Neural cell (in vitro differentiated cells): ENCODE measurements at regions not wholly inside any gene's neighbourhood (a gene's known extent, or its start where the extent isn't known, plus 50 kb on each side); places are given as distances from the start of the nearest gene placed in this dataset.

Source experiments
- H2AFZ ChIP-seq: fragments of 200-600, 300-800 bp; sonication (generic), shearing (Covaris generic); 2 replicates; pipeline ENCODE4 v1.6.0; 2014; ENCODE audit warnings: low read depth, mild to moderate bottlenecking, antibody characterized with exemption, low read length, moderate library complexity
- H3F3A ChIP-seq: fragments of 200-600 bp; shearing (Covaris generic); 2 replicates; pipeline ENCODE4 v1.6.1; 2016; ENCODE audit warnings: mild to moderate bottlenecking, moderate library complexity, mixed read lengths, antibody characterized with exemption, low read length; ENCODE audit not compliant: insufficient read depth, poor library complexity, severe bottlenecking
- H3K27ac ChIP-seq: fragments of 200-600, 300-800 bp; sonication (generic), shearing (Covaris generic); 2 replicates; pipeline ENCODE4 v1.5.1; 2014; ENCODE audit warnings: mild to moderate bottlenecking, low read length, moderate library complexity
- H3K27me3 ChIP-seq: fragments of 300-800, 200-600 bp; sonication (generic), shearing (Covaris generic); 2 replicates; pipeline ENCODE4 v1.6.0; 2014; ENCODE audit warnings: mild to moderate bottlenecking, low read depth, low read length, moderate library complexity; ENCODE audit not compliant: insufficient read depth
- H3K36me3 ChIP-seq: fragments of 300-800, 200-600 bp; sonication (generic), shearing (Covaris generic); 2 replicates; pipeline ENCODE4 v1.5.1; 2014; ENCODE audit warnings: mild to moderate bottlenecking, antibody characterized with exemption, low read length, moderate library complexity; ENCODE audit not compliant: insufficient read depth
- H3K4me2 ChIP-seq: fragments of 300-800, 200-600 bp; sonication (generic), shearing (Covaris generic); 2 replicates; pipeline ENCODE4 v1.6.0; 2014; ENCODE audit warnings: mild to moderate bottlenecking, low read length
- H3K4me3 ChIP-seq: fragments of 300-800, 200-600 bp; sonication (generic), shearing (Covaris generic); 2 replicates; pipeline ENCODE4 v1.5.1; 2014; ENCODE audit warnings: mild to moderate bottlenecking, low read length, moderate library complexity
- H3K79me2 ChIP-seq: fragments of 200-600 bp; shearing (Covaris generic); replicated peaks from 2 replicates; pipeline ENCODE4 v1.6.0; 2014; ENCODE audit warnings: mild to moderate bottlenecking, low read length, moderate library complexity; ENCODE audit not compliant: insufficient read depth
- H3K9ac ChIP-seq: fragments of 300-800, 200-600 bp; sonication (generic), shearing (Covaris generic); 2 replicates; pipeline ENCODE4 v1.6.1; 2016; ENCODE audit warnings: mild to moderate bottlenecking, low read length, mixed read lengths
- H3K9me2 ChIP-seq: fragments of 200-600 bp; shearing (Covaris generic); 2 replicates; pipeline ENCODE4 v1.6.1; 2016; ENCODE audit warnings: mild to moderate bottlenecking, low read length, mixed read lengths; ENCODE audit not compliant: insufficient read depth
- H3K9me3 ChIP-seq: fragments of 200-600, 300-800 bp; sonication (generic), shearing (Covaris generic); 2 replicates; pipeline ENCODE4 v1.6.1; 2016; ENCODE audit warnings: mild to moderate bottlenecking, mixed run types, low read length, moderate library complexity, mixed read lengths
- H4K20me1 ChIP-seq: fragments of 200-600 bp; shearing (Covaris generic); 2 replicates; pipeline ENCODE4 v1.6.1; 2016; ENCODE audit warnings: mild to moderate bottlenecking, mixed run types; ENCODE audit not compliant: insufficient read depth
- EP300 ChIP-seq: fragments of 450-650 bp; conservative IDR thresholded peaks from 2 replicates; pipeline ENCODE4 v1.6.1; 2014; ENCODE audit warnings: antibody characterized with exemption, mild to moderate bottlenecking, moderate library complexity; ENCODE audit not compliant: poor library complexity, severe bottlenecking
- EZH2 ChIP-seq: fragments of 200-600, 300-800 bp; shearing (Covaris generic), sonication (generic); IDR thresholded peaks from 2 replicates; pipeline ENCODE4 v1.6.1; 2014; ENCODE audit warnings: antibody characterized with exemption, low read length, borderline replicate concordance, mild to moderate bottlenecking; ENCODE audit not compliant: insufficient read depth, poor library complexity, severe bottlenecking
- MXI1 ChIP-seq: fragments of 450-650 bp; conservative IDR thresholded peaks from 2 replicates; pipeline ENCODE4 v1.6.1; 2014; ENCODE audit warnings: antibody characterized with exemption, mild to moderate bottlenecking; ENCODE audit not compliant: poor library complexity, severe bottlenecking
- POLR2AphosphoS5 ChIP-seq: IDR thresholded peaks from 2 replicates; pipeline ENCODE4 v1.6.1; 2012
- RAD21 ChIP-seq: fragments of 450-650 bp; conservative IDR thresholded peaks from 2 replicates; pipeline ENCODE4 v1.6.1; 2014; ENCODE audit warnings: antibody characterized with exemption, mild to moderate bottlenecking, moderate library complexity
- SMC3 ChIP-seq: fragments of 450-650 bp; conservative IDR thresholded peaks from 2 replicates; pipeline ENCODE4 v1.6.1; 2014; ENCODE audit warnings: antibody characterized with exemption, mild to moderate bottlenecking, moderate library complexity; ENCODE audit not compliant: poor library complexity
- TAF1 ChIP-seq: IDR thresholded peaks from 2 replicates; pipeline ENCODE4 v1.6.1; 2012; ENCODE audit warnings: low read depth
- TF ChIP-seq, protein P1 (sequence below): fragments of 450-650 bp; IDR thresholded peaks from 2 replicates; pipeline ENCODE4 v1.5.1; 2014; ENCODE audit warnings: antibody characterized with exemption, mild to moderate bottlenecking, moderate library complexity; ENCODE audit not compliant: poor library complexity, severe bottlenecking
- TF ChIP-seq, protein P2 (sequence below): IDR thresholded peaks from 2 replicates; pipeline ENCODE4 v1.6.1; 2012; ENCODE audit warnings: borderline replicate concordance

DNA sequence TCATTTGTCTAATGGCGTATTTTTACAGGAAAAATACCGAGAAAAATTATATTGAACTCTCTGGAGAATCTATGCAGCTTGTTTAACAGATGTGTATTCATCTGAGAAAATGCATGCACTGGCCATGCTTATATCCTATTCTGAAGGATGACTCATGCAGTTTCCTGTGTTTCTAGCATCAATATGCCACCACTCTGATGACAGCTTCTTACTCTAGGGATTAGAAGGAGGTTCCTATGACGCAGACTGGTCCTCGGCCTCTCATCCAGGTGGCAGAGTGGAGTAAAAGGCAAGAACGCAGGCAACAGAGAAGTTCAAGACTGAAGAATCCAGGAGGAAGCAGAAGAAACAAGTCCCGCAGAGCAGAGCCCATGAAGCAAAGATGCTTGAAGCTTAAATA lies 910.0 kb upstream of the ROBO1 start:
- H3K9me3 ChIP-seq, result no peaks in the 10 kb centered on the region
- no peak for TF ChIP-seq SMC3
- TF ChIP-seq EZH2, result no peak
- TF ChIP-seq RAD21, result no peak
- TF ChIP-seq POLR2AphosphoS5, result no peak
- TF ChIP-seq TAF1, result no peak
- TF ChIP-seq EP300, result no peak
- TF ChIP-seq, protein P1, sequence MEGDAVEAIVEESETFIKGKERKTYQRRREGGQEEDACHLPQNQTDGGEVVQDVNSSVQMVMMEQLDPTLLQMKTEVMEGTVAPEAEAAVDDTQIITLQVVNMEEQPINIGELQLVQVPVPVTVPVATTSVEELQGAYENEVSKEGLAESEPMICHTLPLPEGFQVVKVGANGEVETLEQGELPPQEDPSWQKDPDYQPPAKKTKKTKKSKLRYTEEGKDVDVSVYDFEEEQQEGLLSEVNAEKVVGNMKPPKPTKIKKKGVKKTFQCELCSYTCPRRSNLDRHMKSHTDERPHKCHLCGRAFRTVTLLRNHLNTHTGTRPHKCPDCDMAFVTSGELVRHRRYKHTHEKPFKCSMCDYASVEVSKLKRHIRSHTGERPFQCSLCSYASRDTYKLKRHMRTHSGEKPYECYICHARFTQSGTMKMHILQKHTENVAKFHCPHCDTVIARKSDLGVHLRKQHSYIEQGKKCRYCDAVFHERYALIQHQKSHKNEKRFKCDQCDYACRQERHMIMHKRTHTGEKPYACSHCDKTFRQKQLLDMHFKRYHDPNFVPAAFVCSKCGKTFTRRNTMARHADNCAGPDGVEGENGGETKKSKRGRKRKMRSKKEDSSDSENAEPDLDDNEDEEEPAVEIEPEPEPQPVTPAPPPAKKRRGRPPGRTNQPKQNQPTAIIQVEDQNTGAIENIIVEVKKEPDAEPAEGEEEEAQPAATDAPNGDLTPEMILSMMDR, result no peak
- TF ChIP-seq MXI1, result no peak
- TF ChIP-seq, protein P2, sequence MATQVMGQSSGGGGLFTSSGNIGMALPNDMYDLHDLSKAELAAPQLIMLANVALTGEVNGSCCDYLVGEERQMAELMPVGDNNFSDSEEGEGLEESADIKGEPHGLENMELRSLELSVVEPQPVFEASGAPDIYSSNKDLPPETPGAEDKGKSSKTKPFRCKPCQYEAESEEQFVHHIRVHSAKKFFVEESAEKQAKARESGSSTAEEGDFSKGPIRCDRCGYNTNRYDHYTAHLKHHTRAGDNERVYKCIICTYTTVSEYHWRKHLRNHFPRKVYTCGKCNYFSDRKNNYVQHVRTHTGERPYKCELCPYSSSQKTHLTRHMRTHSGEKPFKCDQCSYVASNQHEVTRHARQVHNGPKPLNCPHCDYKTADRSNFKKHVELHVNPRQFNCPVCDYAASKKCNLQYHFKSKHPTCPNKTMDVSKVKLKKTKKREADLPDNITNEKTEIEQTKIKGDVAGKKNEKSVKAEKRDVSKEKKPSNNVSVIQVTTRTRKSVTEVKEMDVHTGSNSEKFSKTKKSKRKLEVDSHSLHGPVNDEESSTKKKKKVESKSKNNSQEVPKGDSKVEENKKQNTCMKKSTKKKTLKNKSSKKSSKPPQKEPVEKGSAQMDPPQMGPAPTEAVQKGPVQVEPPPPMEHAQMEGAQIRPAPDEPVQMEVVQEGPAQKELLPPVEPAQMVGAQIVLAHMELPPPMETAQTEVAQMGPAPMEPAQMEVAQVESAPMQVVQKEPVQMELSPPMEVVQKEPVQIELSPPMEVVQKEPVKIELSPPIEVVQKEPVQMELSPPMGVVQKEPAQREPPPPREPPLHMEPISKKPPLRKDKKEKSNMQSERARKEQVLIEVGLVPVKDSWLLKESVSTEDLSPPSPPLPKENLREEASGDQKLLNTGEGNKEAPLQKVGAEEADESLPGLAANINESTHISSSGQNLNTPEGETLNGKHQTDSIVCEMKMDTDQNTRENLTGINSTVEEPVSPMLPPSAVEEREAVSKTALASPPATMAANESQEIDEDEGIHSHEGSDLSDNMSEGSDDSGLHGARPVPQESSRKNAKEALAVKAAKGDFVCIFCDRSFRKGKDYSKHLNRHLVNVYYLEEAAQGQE, result no peak
- H3K4me3 ChIP-seq, result no peak overlapping the region
- H3K36me3 ChIP-seq, result no peaks in the 10 kb centered on the region
- H3K9ac ChIP-seq, result no peak overlapping the region
- no peaks in the 10 kb centered on the region for H3K79me2 ChIP-seq
- H3F3A ChIP-seq, result no peaks in the 10 kb centered on the region
- no peak overlapping the region for H3K27ac ChIP-seq
- H2AFZ ChIP-seq, result no peak overlapping the region
- no peaks in the 10 kb centered on the region for H4K20me1 ChIP-seq
- H3K9me2 ChIP-seq, result no peaks in the 10 kb centered on the region
- no peak overlapping the region for H3K4me2 ChIP-seq
- H3K27me3 ChIP-seq, result no peaks in the 10 kb centered on the region

DNA sequence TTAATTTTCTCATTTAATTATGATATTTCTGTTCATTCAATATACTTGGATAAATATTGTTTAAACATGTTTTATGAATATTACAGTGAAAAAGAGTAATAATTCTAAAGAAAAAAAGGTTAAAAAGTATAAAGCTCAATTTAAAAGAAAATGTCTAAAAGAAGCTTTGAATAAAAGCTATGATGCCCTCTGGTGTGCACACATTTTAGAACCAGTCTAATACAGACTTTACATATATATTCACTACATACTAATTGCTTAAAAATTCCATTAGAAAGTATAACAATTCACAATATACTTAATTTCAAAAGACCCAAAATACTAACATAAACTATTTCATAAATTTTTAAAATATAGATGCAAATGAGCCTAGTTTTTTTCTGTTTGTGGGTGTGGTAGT lies 909.1 kb upstream of the ROBO1 start:
- no peak overlapping the region for H3K9ac ChIP-seq
- H3K9me3 ChIP-seq, result no peaks in the 10 kb centered on the region
- no peak overlapping the region for H2AFZ ChIP-seq
- H3K9me2 ChIP-seq, result no peaks in the 10 kb centered on the region
- H4K20me1 ChIP-seq, result no peaks in the 10 kb centered on the region
- H3F3A ChIP-seq, result no peaks in the 10 kb centered on the region
- no peaks in the 10 kb centered on the region for H3K27me3 ChIP-seq
- TF ChIP-seq, protein P1, result peak; percentile 61
- peak; percentile 69 for TF ChIP-seq RAD21
- TF ChIP-seq TAF1, result no peak
- peak; percentile 76 for TF ChIP-seq SMC3
- H3K4me3 ChIP-seq, result no peak overlapping the region
- no peaks in the 10 kb centered on the region for H3K79me2 ChIP-seq
- no peak overlapping the region for H3K4me2 ChIP-seq
- no peak overlapping the region for H3K27ac ChIP-seq
- no peaks in the 10 kb centered on the region for H3K36me3 ChIP-seq
